WTC11 (cell line): ENCODE measurements at regions not wholly inside any gene's neighbourhood (a gene's known extent, or its start where the extent isn't known, plus 50 kb on each side); places are given as distances from the start of the nearest gene placed in this dataset.

Experiments used
- ATAC-seq: fragments of 200-7000 bp; cut with Tn5 transposase; 2 replicates; pipeline ENCODE4 v1.10.0; 2021; ENCODE audit warnings: mild to moderate bottlenecking, moderate library complexity
- CTCF ChIA-PET: fragments of 300-600 bp; sonication (Branson Sonifier 250); formaldehyde crosslinking; loops from one replicate; lab custom pipeline; 2021; ENCODE audit warnings: antibody characterized with exemption; lab: Charles Lee
- POLR2A ChIA-PET: fragments of 350-600 bp; sonication (Branson Sonifier 250); formaldehyde crosslinking; loops from one replicate; lab custom pipeline; 2021; ENCODE audit warnings: antibody characterized with exemption; lab: Charles Lee
- DNase-seq: peaks from one replicate; pipeline ENCODE4 v3.0.0; 2021; ENCODE audit warnings: low spot score
- H3K27ac Mint-ChIP-seq: 2 replicates; pipeline ENCODE4 v1.8.0; 2021; ENCODE audit warnings: mixed read lengths
- H3K27me3 Mint-ChIP-seq: 2 replicates; pipeline ENCODE4 v1.8.0; 2021; ENCODE audit warnings: low read depth, mild to moderate bottlenecking, moderate library complexity, mixed read lengths
- H3K36me3 Mint-ChIP-seq: 2 replicates; pipeline ENCODE4 v1.8.0; 2021; ENCODE audit warnings: mixed read lengths
- H3K4me1 Mint-ChIP-seq: 2 replicates; pipeline ENCODE4 v1.8.0; 2022; ENCODE audit warnings: mixed read lengths
- H3K4me3 Mint-ChIP-seq: 2 replicates; pipeline ENCODE4 v1.8.0; 2021; ENCODE audit warnings: mild to moderate bottlenecking, moderate library complexity, mixed read lengths
- H3K9me3 Mint-ChIP-seq: 2 replicates; pipeline ENCODE4 v1.8.0; 2021; ENCODE audit warnings: mixed read lengths
- CREB1 ChIP-seq: sonication (generic); formaldehyde crosslinking; IDR thresholded peaks from 2 replicates; pipeline ENCODE4 v1.8.0; 2023; ENCODE audit warnings: mild to moderate bottlenecking, missing genetic modification reagents
- ELF4 ChIP-seq: sonication (generic); formaldehyde crosslinking; IDR thresholded peaks from 2 replicates; pipeline ENCODE4 v1.8.1; 2022; ENCODE audit warnings: low read depth, mild to moderate bottlenecking, moderate library complexity, missing genetic modification reagents
- FOXJ3 ChIP-seq: sonication (generic); formaldehyde crosslinking; IDR thresholded peaks from 2 replicates; pipeline ENCODE4 v1.9.0; 2021; ENCODE audit warnings: missing genetic modification reagents, mild to moderate bottlenecking, borderline replicate concordance
- HMGA2 ChIP-seq: fragments of 250-450 bp; sonication (Bioruptor Pico); IDR thresholded peaks from 2 replicates; pipeline ENCODE4 v1.4.0; 2021; ENCODE audit warnings: mild to moderate bottlenecking, moderate library complexity
- TCF7 ChIP-seq: sonication (generic); formaldehyde crosslinking; IDR thresholded peaks from 2 replicates; pipeline ENCODE4 v1.8.0; 2022; ENCODE audit warnings: mild to moderate bottlenecking, low read depth, missing genetic modification reagents, moderate library complexity
- TEAD1 ChIP-seq: sonication (generic); formaldehyde crosslinking; IDR thresholded peaks from 2 replicates; pipeline ENCODE4 v1.8.0; 2022; ENCODE audit warnings: mild to moderate bottlenecking, missing genetic modification reagents
- USF1 ChIP-seq: sonication (generic); formaldehyde crosslinking; IDR thresholded peaks from 2 replicates; pipeline ENCODE4 v1.8.0; 2022; ENCODE audit warnings: mild to moderate bottlenecking, missing genetic modification reagents
- ZBTB21 ChIP-seq: sonication (generic); formaldehyde crosslinking; IDR thresholded peaks from 2 replicates; pipeline ENCODE4 v1.8.1; 2023; ENCODE audit warnings: mild to moderate bottlenecking, missing genetic modification reagents, borderline replicate concordance
- TF ChIP-seq, protein P1 (sequence below): sonication (generic); formaldehyde crosslinking; IDR thresholded peaks from 2 replicates; pipeline ENCODE4 v1.8.0; 2022; ENCODE audit warnings: mild to moderate bottlenecking, missing genetic modification reagents
- TF ChIP-seq, protein P2 (sequence below): sonication (generic); formaldehyde crosslinking; IDR thresholded peaks from 2 replicates; pipeline ENCODE4 v1.8.1; 2023; ENCODE audit warnings: mild to moderate bottlenecking, missing genetic modification reagents
- TF ChIP-seq, protein P3 (sequence below): sonication (generic); formaldehyde crosslinking; IDR thresholded peaks from 2 replicates; pipeline ENCODE4 v1.8.1; 2023; ENCODE audit warnings: mild to moderate bottlenecking, missing genetic modification reagents, moderate library complexity

DNA sequence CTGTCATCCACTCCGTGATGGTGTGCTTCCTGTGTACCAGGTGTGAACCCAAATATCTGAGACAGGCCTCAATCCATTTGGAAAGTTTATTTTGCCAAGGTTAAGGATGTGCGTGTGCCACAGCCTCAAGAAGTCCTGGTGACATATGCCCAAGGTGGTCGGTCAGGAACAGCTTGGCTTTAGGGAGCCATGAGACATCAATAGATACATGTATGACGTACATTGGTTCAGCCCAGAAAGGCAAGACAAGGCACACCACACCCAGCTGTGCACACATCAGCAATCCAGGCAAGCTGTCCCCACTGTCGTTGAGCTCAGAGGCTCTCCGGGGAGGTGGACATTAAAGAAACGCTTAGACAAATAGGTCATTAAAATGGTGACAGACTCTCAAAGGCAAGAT lies 56.8 kb upstream of the SHANK2 start:
- POLR2A ChIA-PET, result no interaction called here
- ATAC-seq (no peak), DNase-seq (no peak)
- H3K4me1 Mint-ChIP-seq, result no peaks in the 10 kb centered on the region
- no peak overlapping the region for H3K4me3 Mint-ChIP-seq
- H3K27ac Mint-ChIP-seq, result no peak overlapping the region
- no peaks in the 10 kb centered on the region for H3K36me3 Mint-ChIP-seq
- CTCF ChIA-PET, result interaction anchor here (0.8 kb wide), 1 partner anchor 34 kb away, joined by 4 read pairs; no protein-coding TSS in a partner anchor
- H3K27me3 Mint-ChIP-seq, result peaks cover 7% of the 10 kb centered on the region
- peaks cover 8% of the 10 kb centered on the region for H3K9me3 Mint-ChIP-seq
- TF ChIP-seq, protein P1, sequence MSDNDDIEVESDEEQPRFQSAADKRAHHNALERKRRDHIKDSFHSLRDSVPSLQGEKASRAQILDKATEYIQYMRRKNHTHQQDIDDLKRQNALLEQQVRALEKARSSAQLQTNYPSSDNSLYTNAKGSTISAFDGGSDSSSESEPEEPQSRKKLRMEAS (CRISPR knock-in tag), result no peak
- TF ChIP-seq ELF4 (CRISPR knock-in tag), result no peak
- no peak for TF ChIP-seq FOXJ3 (CRISPR knock-in tag)
- TF ChIP-seq TEAD1, result no peak
- no peak for TF ChIP-seq HMGA2 (CRISPR knock-in tag)

DNA sequence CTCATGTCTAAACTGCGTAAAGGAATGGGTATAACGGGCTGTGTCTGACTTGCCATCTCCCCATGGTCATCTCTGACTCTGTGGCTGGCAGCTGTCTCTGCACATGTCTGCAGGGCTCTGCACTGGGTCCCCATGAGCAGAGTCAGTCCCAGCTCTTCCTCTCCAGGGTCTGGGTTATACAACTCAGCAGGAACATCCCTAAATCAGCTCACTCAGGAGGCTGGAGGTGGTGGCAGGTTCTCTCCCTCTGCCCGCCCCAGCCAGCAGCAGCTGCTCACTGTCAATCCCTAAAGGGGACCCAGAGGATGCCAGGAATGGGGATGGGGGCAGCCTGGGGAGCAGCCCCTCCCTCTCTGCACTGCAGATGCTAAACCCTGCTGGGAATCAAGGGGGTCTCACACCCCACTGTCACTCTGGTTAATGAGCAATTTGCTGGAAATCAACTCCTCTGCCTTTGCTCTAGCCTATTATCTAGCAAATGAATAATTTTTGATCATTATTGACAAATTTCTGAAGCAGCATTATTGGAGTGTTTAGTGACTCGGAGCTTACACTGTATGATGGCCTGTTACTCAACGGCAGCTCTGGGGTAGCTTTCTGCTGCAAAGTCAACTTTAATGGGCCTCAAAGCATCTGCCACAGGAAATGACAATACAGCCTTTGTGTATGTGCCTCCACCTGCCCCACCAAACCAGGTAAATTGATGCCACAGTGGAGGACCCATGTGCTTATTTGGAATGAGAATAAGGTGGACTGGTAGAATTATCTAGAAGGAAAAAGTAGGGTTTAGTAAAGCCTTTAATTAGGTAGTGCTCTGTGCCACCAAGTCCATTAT lies 55.7 kb upstream of the SHANK2 start:
- no peak for DNase-seq
- H3K36me3 Mint-ChIP-seq, result no peaks in the 10 kb centered on the region
- TF ChIP-seq USF1 (CRISPR knock-in tag) (no peak), TCF7 (CRISPR knock-in tag) (no peak)
- TF ChIP-seq, protein P2, sequence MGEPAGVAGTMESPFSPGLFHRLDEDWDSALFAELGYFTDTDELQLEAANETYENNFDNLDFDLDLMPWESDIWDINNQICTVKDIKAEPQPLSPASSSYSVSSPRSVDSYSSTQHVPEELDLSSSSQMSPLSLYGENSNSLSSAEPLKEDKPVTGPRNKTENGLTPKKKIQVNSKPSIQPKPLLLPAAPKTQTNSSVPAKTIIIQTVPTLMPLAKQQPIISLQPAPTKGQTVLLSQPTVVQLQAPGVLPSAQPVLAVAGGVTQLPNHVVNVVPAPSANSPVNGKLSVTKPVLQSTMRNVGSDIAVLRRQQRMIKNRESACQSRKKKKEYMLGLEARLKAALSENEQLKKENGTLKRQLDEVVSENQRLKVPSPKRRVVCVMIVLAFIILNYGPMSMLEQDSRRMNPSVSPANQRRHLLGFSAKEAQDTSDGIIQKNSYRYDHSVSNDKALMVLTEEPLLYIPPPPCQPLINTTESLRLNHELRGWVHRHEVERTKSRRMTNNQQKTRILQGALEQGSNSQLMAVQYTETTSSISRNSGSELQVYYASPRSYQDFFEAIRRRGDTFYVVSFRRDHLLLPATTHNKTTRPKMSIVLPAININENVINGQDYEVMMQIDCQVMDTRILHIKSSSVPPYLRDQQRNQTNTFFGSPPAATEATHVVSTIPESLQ (CRISPR knock-in tag), result no peak
- ChIA-PET POLR2A (interaction anchor here (0.9 kb wide), 1 partner anchor 55 kb away, joined by 4 read pairs; the partner anchor contains the start of gene SHANK2), CTCF (interaction anchor here (0.8 to 1.4 kb wide), 2 partner anchors 52 to 112 kb away, joined by 3 to 4 read pairs; no protein-coding TSS in a partner anchor)
- H3K4me3 Mint-ChIP-seq, result no peak overlapping the region
- H3K4me1 Mint-ChIP-seq, result no peaks in the 10 kb centered on the region
- peaks cover 10% of the 10 kb centered on the region for H3K27me3 Mint-ChIP-seq
- H3K27ac Mint-ChIP-seq, result no peak overlapping the region
- peaks cover 8% of the 10 kb centered on the region for H3K9me3 Mint-ChIP-seq
- no peak for ATAC-seq

- no peak overlapping the region for H3K27ac Mint-ChIP-seq
- POLR2A ChIA-PET, result no interaction called here
- CTCF ChIA-PET, result no interaction called here
- peaks cover 9% of the 10 kb centered on the region; the same call in 1 of the 2 replicates for H3K27me3 Mint-ChIP-seq
- H3K36me3 Mint-ChIP-seq, result no peaks in the 10 kb centered on the region
- H3K4me3 Mint-ChIP-seq, result no peak overlapping the region
- H3K4me1 Mint-ChIP-seq, result peaks cover 4% of the 10 kb centered on the region; the same call in 1 of the 2 replicates
- no peak for TF ChIP-seq TCF7 (CRISPR knock-in tag)
- no peak for TF ChIP-seq CREB1
- H3K9me3 Mint-ChIP-seq, result peaks cover 8% of the 10 kb centered on the region
- DNase-seq (no peak), ATAC-seq (no peak)
Observed at GRCh38 chr11:71305451-71306125, 53.2 kb upstream of the SHANK2 start.

DNA sequence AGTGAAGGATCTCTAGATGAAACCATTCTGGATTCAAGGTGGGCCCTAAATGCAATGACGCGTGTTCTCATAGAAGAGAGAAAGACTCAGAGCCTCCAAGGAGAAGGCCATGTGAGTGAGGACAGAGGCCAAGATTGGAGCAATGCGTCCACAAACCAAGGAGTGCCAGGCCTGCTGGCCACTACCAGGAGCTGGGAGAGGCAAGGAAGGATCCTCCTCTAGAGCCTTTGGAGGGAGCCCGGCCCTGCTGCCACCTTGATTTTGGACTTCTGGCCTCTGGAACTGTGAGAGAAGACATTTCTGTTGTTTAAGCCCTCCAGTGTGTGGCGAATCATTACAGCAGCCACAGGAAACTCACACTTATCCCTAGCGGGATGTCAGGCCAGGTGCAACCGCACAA lies 52.7 kb upstream of the SHANK2 start:
- no peak overlapping the region for H3K4me3 Mint-ChIP-seq
- ChIA-PET POLR2A (no interaction called here), CTCF (no interaction called here)
- peaks cover 13% of the 10 kb centered on the region; the same call in 1 of the 2 replicates for H3K27me3 Mint-ChIP-seq
- ATAC-seq, result no peak
- H3K4me1 Mint-ChIP-seq, result peaks cover 4% of the 10 kb centered on the region; the same call in 1 of the 2 replicates
- H3K27ac Mint-ChIP-seq, result no peak overlapping the region
- H3K36me3 Mint-ChIP-seq, result no peaks in the 10 kb centered on the region
- DNase-seq, result no peak
- TF ChIP-seq, protein P3, sequence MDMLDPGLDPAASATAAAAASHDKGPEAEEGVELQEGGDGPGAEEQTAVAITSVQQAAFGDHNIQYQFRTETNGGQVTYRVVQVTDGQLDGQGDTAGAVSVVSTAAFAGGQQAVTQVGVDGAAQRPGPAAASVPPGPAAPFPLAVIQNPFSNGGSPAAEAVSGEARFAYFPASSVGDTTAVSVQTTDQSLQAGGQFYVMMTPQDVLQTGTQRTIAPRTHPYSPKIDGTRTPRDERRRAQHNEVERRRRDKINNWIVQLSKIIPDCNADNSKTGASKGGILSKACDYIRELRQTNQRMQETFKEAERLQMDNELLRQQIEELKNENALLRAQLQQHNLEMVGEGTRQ (CRISPR knock-in tag), result no peak
- no peak for TF ChIP-seq ZBTB21
- peaks cover 8% of the 10 kb centered on the region for H3K9me3 Mint-ChIP-seq
